Gastrocnemius medialis (tissue), 4 donors: ENCODE measurements at regions not wholly inside any gene's neighbourhood (a gene's known extent, or its start where the extent isn't known, plus 50 kb on each side); places are given as distances from the start of the nearest gene placed in this dataset.
"Not testable (repeated sequence)": the region's sequence is repeated elsewhere in the genome, so short reads cannot be mapped to it uniquely, and the experiment has no call there.

Source experiments
- ATAC-seq, 2 donors: fragments of 150-250 bp; one replicate each; pipeline ENCODE4 v1.9.1; 2016
- DNase-seq, 2 donors: peaks; one replicate each; pipeline ENCODE4 v3.0.0-alpha.2; 2019
- H3K27ac ChIP-seq, 4 donors: fragments of 200-600 bp; sonication (generic); 1 replicate in 1 of 4; 2 replicates in 3 of 4; pipeline ENCODE4 v1.5.1; 2016 to 2018; ENCODE audit warnings: mild to moderate bottlenecking in 2 of 4, moderate library complexity in 1 of 4
- H3K27me3 ChIP-seq, 3 donors: fragments of 200-600 bp; sonication (generic) in 2 of 3; 1 replicate in 1 of 3; 2 replicates in 2 of 3; pipeline versions ENCODE4 v1.5.1 to v1.6.0; 2016 to 2019; ENCODE audit warnings: mild to moderate bottlenecking in 1 of 3, moderate library complexity in 1 of 3
- H3K36me3 ChIP-seq, 2 donors: fragments of 200-600 bp; sonication (generic) in 1 of 2; one replicate each; pipeline ENCODE4 v1.5.1; 2017 to 2018
- H3K4me1 ChIP-seq, 2 donors: fragments of 200-600 bp; sonication (generic) in 1 of 2; one replicate each; pipeline ENCODE4 v1.5.1; 2016 to 2017; ENCODE audit warnings: mild to moderate bottlenecking in 2 of 2
- H3K4me3 ChIP-seq, 4 donors: fragments of 200-600 bp; sonication (generic) in 3 of 4; 1 replicate in 1 of 4; 2 replicates in 3 of 4; pipeline ENCODE4 v1.5.1; 2016 to 2019; ENCODE audit warnings: mild to moderate bottlenecking in 2 of 4
- H3K9me3 ChIP-seq, 3 donors: fragments of 200-600 bp; sonication (generic) in 2 of 3; 1 replicate in 1 of 3; 2 replicates in 2 of 3; pipeline ENCODE4 v1.5.1; 2016 to 2019
- in situ Hi-C, 4 donors: fragments of 200-750 bp; cut with MboI; loops; one replicate each; pipeline versions ENCODE4 v1.15.0 to v1.8.0; 2017; ENCODE audit warnings: low sequenced_read_pairs in 4 of 4
- intact Hi-C: fragments of 100-400 bp; cut with DNase I; formaldehyde crosslinking; loops from one replicate; pipeline ENCODE4 v1.15.1; 2023; ENCODE audit warnings: low total_unique reads

- H3K4me1 ChIP-seq, DNase-seq, H3K9me3 ChIP-seq, in situ Hi-C loops, intact Hi-C loops, H3K27ac ChIP-seq, H3K4me3 ChIP-seq, H3K27me3 ChIP-seq, H3K36me3 ChIP-seq: not testable (repeated sequence)
- ATAC-seq = peak in 1 of 2 donors; percentile 26
Observed at GRCh38 chr4:49156309-49156708, 170.2 kb downstream of the CWH43 start.

GRCh38 chr4:49157630-49158029, 171.6 kb downstream of the CWH43 start:
- H3K36me3 ChIP-seq, intact Hi-C loops, DNase-seq, in situ Hi-C loops, H3K4me3 ChIP-seq, H3K4me1 ChIP-seq, H3K27ac ChIP-seq, ATAC-seq, H3K27me3 ChIP-seq, H3K9me3 ChIP-seq: not testable (repeated sequence)

GRCh38 chr4:49161111-49161541, 175.1 kb downstream of the CWH43 start:
- H3K27ac ChIP-seq, H3K4me1 ChIP-seq, H3K36me3 ChIP-seq, H3K4me3 ChIP-seq, ATAC-seq, H3K27me3 ChIP-seq, in situ Hi-C loops, intact Hi-C loops, DNase-seq, H3K9me3 ChIP-seq: not testable (repeated sequence)

- H3K27me3 ChIP-seq, H3K27ac ChIP-seq, in situ Hi-C loops, H3K4me1 ChIP-seq, DNase-seq, intact Hi-C loops, H3K9me3 ChIP-seq, ATAC-seq, H3K4me3 ChIP-seq, H3K36me3 ChIP-seq: not testable (repeated sequence)
Observed at GRCh38 chr4:49164916-49165315, 178.8 kb downstream of the CWH43 start.

- H3K9me3 ChIP-seq, H3K27ac ChIP-seq, H3K36me3 ChIP-seq, DNase-seq, in situ Hi-C loops, ATAC-seq, intact Hi-C loops, H3K4me3 ChIP-seq, H3K27me3 ChIP-seq, H3K4me1 ChIP-seq: not testable (repeated sequence)
Observed at GRCh38 chr4:49177847-49178246, 191.8 kb downstream of the CWH43 start.

- DNase-seq, in situ Hi-C loops, ATAC-seq: not testable (repeated sequence)
Observed at GRCh38 chr4:49181088-49181487, 195.0 kb downstream of the CWH43 start.

GRCh38 chr4:49211396-49212194, 225.5 kb downstream of the CWH43 start:
- H3K9me3 ChIP-seq, in situ Hi-C loops, H3K4me1 ChIP-seq, DNase-seq, H3K4me3 ChIP-seq, H3K36me3 ChIP-seq, H3K27ac ChIP-seq, H3K27me3 ChIP-seq, ATAC-seq, intact Hi-C loops: not testable (repeated sequence)

More at GRCh38 chr4:49181088-49181487, 195.0 kb downstream of the CWH43 start:
- H3K36me3 ChIP-seq, H3K4me3 ChIP-seq, H3K27ac ChIP-seq, H3K9me3 ChIP-seq, H3K27me3 ChIP-seq, H3K4me1 ChIP-seq, intact Hi-C loops: not testable (repeated sequence)

- intact Hi-C loops, ATAC-seq, H3K27ac ChIP-seq, H3K4me1 ChIP-seq, H3K27me3 ChIP-seq, H3K36me3 ChIP-seq, DNase-seq, H3K4me3 ChIP-seq, in situ Hi-C loops, H3K9me3 ChIP-seq: not testable (repeated sequence)
Observed at GRCh38 chr4:49213250-49213649, 227.2 kb downstream of the CWH43 start.

GRCh38 chr4:49213750-49214149, 227.7 kb downstream of the CWH43 start:
- H3K4me1 ChIP-seq, H3K36me3 ChIP-seq, DNase-seq, H3K9me3 ChIP-seq, in situ Hi-C loops, H3K4me3 ChIP-seq, H3K27me3 ChIP-seq, H3K27ac ChIP-seq, ATAC-seq, intact Hi-C loops: not testable (repeated sequence)

- H3K4me1 ChIP-seq, H3K27ac ChIP-seq, H3K4me3 ChIP-seq, in situ Hi-C loops, H3K27me3 ChIP-seq, intact Hi-C loops, H3K9me3 ChIP-seq, H3K36me3 ChIP-seq, ATAC-seq, DNase-seq: not testable (repeated sequence)
Observed at GRCh38 chr4:49214453-49215081, 228.5 kb downstream of the CWH43 start.

GRCh38 chr4:49215082-49215479, 229.0 kb downstream of the CWH43 start:
- ATAC-seq, intact Hi-C loops, H3K4me3 ChIP-seq, DNase-seq, in situ Hi-C loops, H3K9me3 ChIP-seq, H3K36me3 ChIP-seq, H3K27ac ChIP-seq, H3K4me1 ChIP-seq, H3K27me3 ChIP-seq: not testable (repeated sequence)

- intact Hi-C loops, H3K36me3 ChIP-seq, ATAC-seq: not testable (repeated sequence)
Observed at GRCh38 chr4:49216606-49217005, 230.5 kb downstream of the CWH43 start.

More at GRCh38 chr4:49216606-49217005, 230.5 kb downstream of the CWH43 start:
- in situ Hi-C loops, H3K9me3 ChIP-seq, H3K4me1 ChIP-seq, H3K4me3 ChIP-seq, H3K27ac ChIP-seq, DNase-seq, H3K27me3 ChIP-seq: not testable (repeated sequence)
